SK-N-SH (cell line): ENCODE measurements at regions not wholly inside any gene's neighbourhood (a gene's known extent, or its start where the extent isn't known, plus 50 kb on each side); places are given as distances from the start of the nearest gene placed in this dataset.

Source experiments
- CTCF ChIA-PET: fragments of 300-600, 350-600 bp; formaldehyde crosslinking; extraction: SDS; loops from one replicate; lab custom pipeline; 2021; lab: Yijun Ruan, JAX
- POLR2A ChIA-PET: fragments of 350-600 bp; sonication (Branson Sonifier 250); formaldehyde crosslinking; extraction: SDS; loops from one replicate; lab custom pipeline; 2020; ENCODE audit warnings: antibody characterized with exemption, inconsistent platforms; lab: Yijun Ruan, JAX
- DNase-seq: peaks from one replicate; pipeline ENCODE4 v3.0.0; 2012
- H2AFZ ChIP-seq: fragments of 200-600 bp; sonication (generic); 2 replicates; pipeline ENCODE4 v1.8.1; 2016; ENCODE audit warnings: antibody characterized with exemption, mild to moderate bottlenecking, low read depth
- H3F3A ChIP-seq: fragments of 200-600 bp; sonication (generic); replicated peaks from 2 replicates; pipeline ENCODE3; 2016; ENCODE audit warnings: antibody characterized with exemption, mild to moderate bottlenecking; ENCODE audit not compliant: insufficient read depth
- H3K27ac ChIP-seq, 2 experiments: fragments of 200-500 bp in 1 of 2; fragments of 200-600 bp in 1 of 2; sonication (Bioruptor generic) in 1 of 2; sonication (generic), shearing (Covaris generic) in 1 of 2; 2 replicates each; pipeline versions ENCODE4 v1.5.1 to v1.6.1; 2014 to 2016; ENCODE audit warnings: low read depth in 2 of 2, inconsistent platforms in 1 of 2, low read length in 1 of 2, mild to moderate bottlenecking in 1 of 2, mixed read lengths in 1 of 2
- H3K27me3 ChIP-seq: fragments of 200-600 bp; sonication (generic), shearing (Covaris generic); 2 replicates; pipeline ENCODE4 v1.6.1; 2016; ENCODE audit warnings: mixed run types; ENCODE audit not compliant: insufficient read depth
- H3K36me3 ChIP-seq, 2 experiments: fragments of 200-500 bp in 1 of 2; fragments of 200-600 bp in 1 of 2; sonication (Bioruptor generic) in 1 of 2; sonication (generic) in 1 of 2; replicated peaks in 1 of 2; 2 replicates each; pipeline versions ENCODE3 to v1.5.1; 2014 to 2016; ENCODE audit warnings: low read length in 1 of 2, mild to moderate bottlenecking in 1 of 2; ENCODE audit not compliant: insufficient read depth in 2 of 2, control insufficient read depth in 1 of 2
- H3K4me1 ChIP-seq, 2 experiments: fragments of 200-500 bp in 1 of 2; fragments of 200-600 bp in 1 of 2; sonication (Bioruptor generic) in 1 of 2; sonication (generic), shearing (Covaris generic) in 1 of 2; 2 replicates each; pipeline versions ENCODE4 v1.5.1 to v1.6.1; 2014 to 2016; ENCODE audit warnings: low read depth in 1 of 2, low read length in 1 of 2, mixed run types in 1 of 2; ENCODE audit not compliant: insufficient read depth in 2 of 2, control insufficient read depth in 1 of 2
- H3K4me2 ChIP-seq: fragments of 200-600 bp; sonication (generic), shearing (Covaris generic); 2 replicates; pipeline ENCODE4 v1.6.1; 2017; ENCODE audit warnings: mixed run types
- H3K4me3 ChIP-seq, 2 experiments: fragments of 200-500 bp in 1 of 2; fragments of 200-600 bp in 1 of 2; sonication (Bioruptor generic) in 1 of 2; sonication (generic), shearing (Covaris generic) in 1 of 2; 2 replicates each; pipeline versions ENCODE4 v1.5.1 to v1.8.1; 2014 to 2016; ENCODE audit warnings: low read depth in 2 of 2, inconsistent platforms in 1 of 2, low read length in 1 of 2, mild to moderate bottlenecking in 1 of 2, mixed read lengths in 1 of 2, moderate library complexity in 1 of 2
- H3K79me2 ChIP-seq: fragments of 200-600 bp; sonication (generic); 2 replicates; pipeline ENCODE4 v1.8.1; 2017; ENCODE audit warnings: mild to moderate bottlenecking; ENCODE audit not compliant: insufficient read depth
- H3K9ac ChIP-seq: fragments of 200-600 bp; sonication (generic); 2 replicates; pipeline ENCODE4 v1.6.1; 2017; ENCODE audit warnings: mixed run types
- H3K9me2 ChIP-seq: fragments of 200-600 bp; sonication (generic); 2 replicates; pipeline ENCODE4 v1.6.1; 2017; ENCODE audit warnings: mixed run types
- H3K9me3 ChIP-seq: fragments of 200-600 bp; sonication (generic); 2 replicates; pipeline ENCODE4 v1.6.1; 2017; ENCODE audit warnings: mixed run types, mild to moderate bottlenecking, moderate library complexity
- H4K20me1 ChIP-seq: fragments of 200-600 bp; sonication (generic); 2 replicates; pipeline ENCODE4 v1.6.1; 2017; ENCODE audit warnings: mild to moderate bottlenecking, mixed run types; ENCODE audit not compliant: insufficient read depth
- CTCF ChIP-seq: fragments of 200-600 bp; sonication (generic); IDR thresholded peaks from 2 replicates; pipeline ENCODE4 v1.6.1; 2017; ENCODE audit warnings: antibody characterized with exemption, mild to moderate bottlenecking, moderate library complexity
- FOSL2 ChIP-seq: IDR thresholded peaks from 2 replicates; pipeline ENCODE4 v1.4.0; 2012; ENCODE audit warnings: low read depth, mild to moderate bottlenecking, moderate library complexity, borderline replicate concordance
- FOXJ3 ChIP-seq: sonication (generic); formaldehyde crosslinking; IDR thresholded peaks from 2 replicates; pipeline ENCODE4 v1.5.1; 2020; ENCODE audit warnings: mild to moderate bottlenecking, missing genetic modification reagents
- MEF2A ChIP-seq: IDR thresholded peaks from 2 replicates; pipeline ENCODE4 v1.4.0; 2012; ENCODE audit warnings: low read depth, borderline replicate concordance
- POLR2AphosphoS5 ChIP-seq: IDR thresholded peaks from 2 replicates; pipeline ENCODE4 v1.6.1; 2012; ENCODE audit warnings: low read depth, low read length
- REST ChIP-seq: IDR thresholded peaks from 2 replicates; pipeline ENCODE4 v1.6.1; 2012; ENCODE audit warnings: mild to moderate bottlenecking, low read depth, low read length, moderate library complexity
- TCF12 ChIP-seq: IDR thresholded peaks from 2 replicates; pipeline ENCODE4 v1.4.0; 2012
- WGBS: methylation state at CpG from one replicate; pipeline ENCODE4 v1.1.6; 2017; ENCODE audit warnings: low lambda C conversion rate; 5-methylcytosine and 5-hydroxymethylcytosine counted together

- TF ChIP-seq REST: no peak
- TF ChIP-seq POLR2AphosphoS5: no peak
- TF ChIP-seq FOXJ3: no peak
- no peak for TF ChIP-seq CTCF
- TF ChIP-seq, all 33 proteins: peak for 0
These were observed 59.0 kb upstream of the AGR3 start (continued) for GRCh38 chr7:16940776-16941175.

- Histone ChIP-seq H3K27me3 (no peaks in the 10 kb centered on the region; the same call in 1 of the 2 replicates), H3K9ac (no peak overlapping the region), H3K9me2 (no peaks in the 10 kb centered on the region), H3K4me1 (no peaks in the 10 kb centered on the region; a peak in 1 of 4 replicates), H3K27ac (no peak overlapping the region), H2AFZ (no peak overlapping the region), H3K79me2 (no peaks in the 10 kb centered on the region), H3F3A (no peaks in the 10 kb centered on the region), H3K4me3 (no peak overlapping the region), H3K4me2 (no peak overlapping the region), H3K9me3 (no peaks in the 10 kb centered on the region), H3K36me3 (no peaks in the 10 kb centered on the region), H4K20me1 (no peaks in the 10 kb centered on the region)
- DNase-seq: no peak
- TF ChIP-seq REST (no peak), FOSL2 (no peak), MEF2A (no peak), TCF12 (no peak)
- 27% methylated on average over 12 of the region's 21 CpGs for WGBS
- ChIA-PET CTCF (no interaction called here), POLR2A (no interaction called here)
These were observed 61.2 kb upstream of the AGR3 start for GRCh38 chr7:16942929-16943509.
